ENCODE measurements at regions not wholly inside any gene's neighbourhood (a gene's known extent, or its start where the extent isn't known, plus 50 kb on each side); places are given as distances from the start of the nearest gene placed in this dataset.

DNA sequence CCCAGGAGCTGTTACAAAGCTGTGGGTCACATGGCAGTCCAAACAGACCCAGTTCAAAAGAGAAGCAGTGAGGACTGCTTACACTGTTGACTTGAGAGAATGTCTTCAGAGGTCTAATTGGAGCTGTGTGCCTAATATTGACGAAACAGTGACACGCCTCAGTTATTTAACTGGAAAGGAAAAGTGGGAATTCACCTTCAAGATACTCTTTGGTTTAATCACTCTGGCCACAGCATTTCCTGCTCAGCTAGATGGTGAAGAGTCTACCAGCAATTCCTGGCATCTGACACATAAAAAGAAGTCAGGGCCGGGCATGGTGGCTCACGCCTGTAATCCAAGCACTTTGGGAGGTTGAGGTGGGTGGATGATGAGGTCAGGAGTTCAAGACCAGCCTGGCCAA is 326.4 kb downstream of the SV2B start:
- DNase-seq (ENCODE audit: extremely low spot score in 2 of 2), result no peak
- intact Hi-C loops (cut with DNase I), result no loop called here

GRCh38 chr15:91429973-91430372 is 329.9 kb downstream of the SV2B start:
- no peaks in the 10 kb centered on the region for H3K36me3 ChIP-seq
- TF ChIP-seq POLR2AphosphoS5 (IDR thresholded peaks at IDR 0.05; ENCODE audit: insufficient read depth in 1 of 2, low read depth in 1 of 2), result no peak
- no peak for TF ChIP-seq CTCF (IDR thresholded peaks at IDR 0.05)
- TF ChIP-seq POLR2A (IDR thresholded peaks at IDR 0.05), result no peak
- H3K9me3 ChIP-seq, result no peaks in the 10 kb centered on the region
- H3K27ac ChIP-seq, result no peak overlapping the region
- intact Hi-C loops (cut with DNase I), result no loop called here
- no peak overlapping the region for H3K4me3 ChIP-seq
- DNase-seq (ENCODE audit: extremely low spot score in 2 of 2), result no peak
- no peaks in the 10 kb centered on the region for H3K27me3 ChIP-seq
- no peaks in the 10 kb centered on the region for H3K4me1 ChIP-seq

More for the DNA sequence above, 326.4 kb downstream of the SV2B start:
- no peaks in the 10 kb centered on the region for H3K4me1 ChIP-seq
- no peaks in the 10 kb centered on the region for H3K9me3 ChIP-seq
- no peak overlapping the region for H3K4me3 ChIP-seq
- H3K27me3 ChIP-seq, result no peaks in the 10 kb centered on the region
- no peak for TF ChIP-seq CTCF (IDR thresholded peaks at IDR 0.05)
- TF ChIP-seq POLR2A (IDR thresholded peaks at IDR 0.05), result no peak
- TF ChIP-seq POLR2AphosphoS5 (IDR thresholded peaks at IDR 0.05; ENCODE audit: insufficient read depth in 1 of 2, low read depth in 1 of 2), result no peak
- H3K36me3 ChIP-seq, result no peaks in the 10 kb centered on the region
- no peak overlapping the region for H3K27ac ChIP-seq

- Histone ChIP-seq H3K27me3 (no peaks in the 10 kb centered on the region), H3K36me3 (no peaks in the 10 kb centered on the region), H3K4me1 (no peaks in the 10 kb centered on the region), H3K9me3 (no peaks in the 10 kb centered on the region), H3K4me3 (no peak overlapping the region), H3K27ac (no peak overlapping the region)
- no peak for TF ChIP-seq POLR2A (IDR thresholded peaks at IDR 0.05)
- intact Hi-C loops (cut with DNase I), result no loop called here
- DNase-seq (ENCODE audit: extremely low spot score in 2 of 2), result no peak
These were observed 331.1 kb downstream of the SV2B start for GRCh38 chr15:91431041-91431715.

DNA sequence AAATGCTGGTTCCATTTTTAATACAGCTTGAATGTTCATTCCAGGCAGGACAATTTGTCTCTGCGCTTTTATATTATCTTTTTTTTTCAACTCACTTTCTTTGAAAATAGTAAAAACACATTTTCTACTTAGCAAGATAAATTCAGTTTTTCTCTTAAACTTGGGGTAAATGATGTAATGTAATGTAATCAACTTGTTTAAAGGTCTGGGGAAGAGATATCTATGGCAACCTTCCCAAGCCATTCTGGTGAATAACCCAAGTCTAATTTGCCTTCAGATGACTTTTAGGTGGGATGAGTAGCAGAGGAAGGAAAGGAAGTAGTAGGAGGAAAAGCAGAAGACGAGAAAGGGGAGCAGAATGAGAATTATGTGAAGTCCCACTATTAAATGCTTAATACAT is 335.1 kb downstream of the SV2B start:
- no peak for TF ChIP-seq CTCF (IDR thresholded peaks at IDR 0.05)
- no peak for TF ChIP-seq POLR2AphosphoS5 (IDR thresholded peaks at IDR 0.05; ENCODE audit: insufficient read depth in 1 of 2, low read depth in 1 of 2)
- TF ChIP-seq POLR2A (IDR thresholded peaks at IDR 0.05), result no peak
- no peak for DNase-seq (ENCODE audit: extremely low spot score in 2 of 2)
- Histone ChIP-seq H3K27ac (no peak overlapping the region), H3K4me1 (no peaks in the 10 kb centered on the region), H3K27me3 (no peaks in the 10 kb centered on the region), H3K36me3 (no peaks in the 10 kb centered on the region), H3K4me3 (no peak overlapping the region), H3K9me3 (no peaks in the 10 kb centered on the region)
- intact Hi-C loops (cut with DNase I), result no loop called here

DNA sequence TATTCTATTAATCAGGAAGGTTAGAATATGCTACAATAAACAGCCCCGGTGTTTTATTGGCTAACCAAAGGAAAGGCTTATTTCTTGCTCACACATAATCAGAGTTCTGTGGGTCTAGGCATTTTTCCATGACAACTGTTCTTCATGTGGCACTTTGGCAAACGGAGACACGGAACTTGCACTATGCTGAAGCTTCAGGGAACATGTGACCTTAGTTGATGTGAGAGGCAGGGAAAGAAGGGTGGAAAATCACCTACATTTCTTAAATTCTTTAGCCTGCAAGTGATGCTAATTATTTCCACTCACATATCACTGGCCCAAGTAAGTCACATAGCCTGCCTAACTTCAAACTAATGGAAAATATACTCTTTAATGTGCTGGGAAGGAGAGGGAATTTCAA is 344.6 kb downstream of the SV2B start:
- Histone ChIP-seq H3K4me1 (no peaks in the 10 kb centered on the region), H3K27ac (no peak overlapping the region), H3K9me3 (no peaks in the 10 kb centered on the region), H3K4me3 (no peak overlapping the region), H3K36me3 (no peaks in the 10 kb centered on the region), H3K27me3 (no peaks in the 10 kb centered on the region)
- TF ChIP-seq POLR2A (IDR thresholded peaks at IDR 0.05) (no peak), POLR2AphosphoS5 (IDR thresholded peaks at IDR 0.05; ENCODE audit: insufficient read depth in 1 of 2, low read depth in 1 of 2) (no peak), CTCF (IDR thresholded peaks at IDR 0.05) (no peak)
- intact Hi-C loops (cut with DNase I), result no loop called here
- DNase-seq (ENCODE audit: extremely low spot score in 2 of 2), result no peak
